ENCODE measurements at regions not wholly inside any gene's neighbourhood (a gene's known extent, or its start where the extent isn't known, plus 50 kb on each side); places are given as distances from the start of the nearest gene placed in this dataset.

DNA sequence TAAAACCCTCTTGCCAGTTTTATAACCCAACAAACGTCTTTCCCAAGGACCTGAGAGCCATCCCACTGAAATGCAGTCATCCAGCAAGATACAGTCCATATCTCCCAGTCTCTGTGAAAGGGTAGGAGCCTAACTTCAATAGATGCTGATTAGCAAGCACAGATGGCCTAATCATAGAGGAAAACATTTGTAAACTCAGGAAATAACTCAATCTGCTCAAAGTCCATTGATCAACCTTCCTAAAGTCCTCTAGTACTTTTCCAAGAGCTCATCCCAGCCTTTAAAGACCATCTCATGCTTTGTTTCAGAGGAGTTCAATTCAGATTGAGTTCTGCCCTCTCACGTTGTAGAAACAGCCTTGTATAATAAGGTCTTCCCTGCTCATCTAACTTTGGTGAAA, 324.2 kb downstream of the MRPS30 start:
- no peak for TF ChIP-seq POLR2AphosphoS5 (IDR thresholded peaks at IDR 0.05)
- TF ChIP-seq, protein P1, sequence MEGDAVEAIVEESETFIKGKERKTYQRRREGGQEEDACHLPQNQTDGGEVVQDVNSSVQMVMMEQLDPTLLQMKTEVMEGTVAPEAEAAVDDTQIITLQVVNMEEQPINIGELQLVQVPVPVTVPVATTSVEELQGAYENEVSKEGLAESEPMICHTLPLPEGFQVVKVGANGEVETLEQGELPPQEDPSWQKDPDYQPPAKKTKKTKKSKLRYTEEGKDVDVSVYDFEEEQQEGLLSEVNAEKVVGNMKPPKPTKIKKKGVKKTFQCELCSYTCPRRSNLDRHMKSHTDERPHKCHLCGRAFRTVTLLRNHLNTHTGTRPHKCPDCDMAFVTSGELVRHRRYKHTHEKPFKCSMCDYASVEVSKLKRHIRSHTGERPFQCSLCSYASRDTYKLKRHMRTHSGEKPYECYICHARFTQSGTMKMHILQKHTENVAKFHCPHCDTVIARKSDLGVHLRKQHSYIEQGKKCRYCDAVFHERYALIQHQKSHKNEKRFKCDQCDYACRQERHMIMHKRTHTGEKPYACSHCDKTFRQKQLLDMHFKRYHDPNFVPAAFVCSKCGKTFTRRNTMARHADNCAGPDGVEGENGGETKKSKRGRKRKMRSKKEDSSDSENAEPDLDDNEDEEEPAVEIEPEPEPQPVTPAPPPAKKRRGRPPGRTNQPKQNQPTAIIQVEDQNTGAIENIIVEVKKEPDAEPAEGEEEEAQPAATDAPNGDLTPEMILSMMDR (IDR thresholded peaks at IDR 0.05) = no peak
- no peak for TF ChIP-seq POLR2A (IDR thresholded peaks at IDR 0.05)
- TF ChIP-seq EP300 (IDR thresholded peaks at IDR 0.05) = no peak
